ENCODE measurements at regions not wholly inside any gene's neighbourhood (a gene's known extent, or its start where the extent isn't known, plus 50 kb on each side); places are given as distances from the start of the nearest gene placed in this dataset.
"Not testable (repeated sequence)": the region's sequence is repeated elsewhere in the genome, so short reads cannot be mapped to it uniquely, and the experiment has no call there.

DNA sequence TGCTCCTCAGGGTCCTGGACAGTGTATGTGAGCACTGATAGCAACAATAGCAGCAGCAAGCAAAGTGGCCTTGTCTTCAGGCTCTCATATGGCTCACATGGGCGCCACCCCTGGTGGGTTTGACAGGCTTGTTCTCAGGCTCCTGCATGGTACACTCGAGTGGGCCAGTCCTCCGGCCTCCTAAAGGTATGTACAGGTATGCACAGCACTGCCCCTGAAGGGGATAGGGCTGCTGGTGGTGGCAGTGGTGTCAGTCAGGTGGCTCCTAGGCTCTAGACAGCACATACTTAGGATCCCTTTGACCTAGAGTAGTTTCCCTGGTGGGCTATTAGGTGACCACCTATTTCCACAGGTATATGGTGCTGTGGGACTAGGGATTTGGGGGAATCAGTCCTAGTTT, 79.8 kb downstream of the LGALS9B start:
- DNase-seq (ENCODE audit: low read depth); H3K4me3 ChIP-seq (ENCODE audit: low read length): not testable (repeated sequence)

- H3K4me3 ChIP-seq (ENCODE audit: low read length), result not testable (repeated sequence)
- TF ChIP-seq, protein P1, sequence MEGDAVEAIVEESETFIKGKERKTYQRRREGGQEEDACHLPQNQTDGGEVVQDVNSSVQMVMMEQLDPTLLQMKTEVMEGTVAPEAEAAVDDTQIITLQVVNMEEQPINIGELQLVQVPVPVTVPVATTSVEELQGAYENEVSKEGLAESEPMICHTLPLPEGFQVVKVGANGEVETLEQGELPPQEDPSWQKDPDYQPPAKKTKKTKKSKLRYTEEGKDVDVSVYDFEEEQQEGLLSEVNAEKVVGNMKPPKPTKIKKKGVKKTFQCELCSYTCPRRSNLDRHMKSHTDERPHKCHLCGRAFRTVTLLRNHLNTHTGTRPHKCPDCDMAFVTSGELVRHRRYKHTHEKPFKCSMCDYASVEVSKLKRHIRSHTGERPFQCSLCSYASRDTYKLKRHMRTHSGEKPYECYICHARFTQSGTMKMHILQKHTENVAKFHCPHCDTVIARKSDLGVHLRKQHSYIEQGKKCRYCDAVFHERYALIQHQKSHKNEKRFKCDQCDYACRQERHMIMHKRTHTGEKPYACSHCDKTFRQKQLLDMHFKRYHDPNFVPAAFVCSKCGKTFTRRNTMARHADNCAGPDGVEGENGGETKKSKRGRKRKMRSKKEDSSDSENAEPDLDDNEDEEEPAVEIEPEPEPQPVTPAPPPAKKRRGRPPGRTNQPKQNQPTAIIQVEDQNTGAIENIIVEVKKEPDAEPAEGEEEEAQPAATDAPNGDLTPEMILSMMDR (conservative IDR thresholded peaks at IDR 0.05; ENCODE audit: low read length), result peak; percentile 58
- DNase-seq (ENCODE audit: low read depth), result peak; percentile 11
These were observed 85.7 kb downstream of the LGALS9B start for GRCh38 chr17:20381358-20382300.

- not testable (repeated sequence) for H3K4me3 ChIP-seq (ENCODE audit: low read length)
- peak; percentile 73 for DNase-seq (ENCODE audit: low read depth)
These were observed 86.7 kb downstream of the LGALS9B start for GRCh38 chr17:20380625-20381024.

GRCh38 chr17:20379251-20379650, 88.1 kb downstream of the LGALS9B start:
- peak; percentile 65 for DNase-seq (ENCODE audit: low read depth)
- not testable (repeated sequence) for H3K4me3 ChIP-seq (ENCODE audit: low read length)

GRCh38 chr17:20376642-20377041, 90.7 kb downstream of the LGALS9B start:
- DNase-seq (ENCODE audit: low read depth), result peak; percentile 20
- H3K4me3 ChIP-seq (ENCODE audit: low read length), result not testable (repeated sequence)

- not testable (repeated sequence) for DNase-seq (ENCODE audit: low read depth); H3K4me3 ChIP-seq (ENCODE audit: low read length)
These were observed 91.6 kb downstream of the LGALS9B start for GRCh38 chr17:20375745-20376144.

All from AG10803 (cell line).